ENCODE measurements at regions not wholly inside any gene's neighbourhood (a gene's known extent, or its start where the extent isn't known, plus 50 kb on each side); places are given as distances from the start of the nearest gene placed in this dataset.
"Not testable (repeated sequence)": the region's sequence is repeated elsewhere in the genome, so short reads cannot be mapped to it uniquely, and the experiment has no call there.

DNA sequence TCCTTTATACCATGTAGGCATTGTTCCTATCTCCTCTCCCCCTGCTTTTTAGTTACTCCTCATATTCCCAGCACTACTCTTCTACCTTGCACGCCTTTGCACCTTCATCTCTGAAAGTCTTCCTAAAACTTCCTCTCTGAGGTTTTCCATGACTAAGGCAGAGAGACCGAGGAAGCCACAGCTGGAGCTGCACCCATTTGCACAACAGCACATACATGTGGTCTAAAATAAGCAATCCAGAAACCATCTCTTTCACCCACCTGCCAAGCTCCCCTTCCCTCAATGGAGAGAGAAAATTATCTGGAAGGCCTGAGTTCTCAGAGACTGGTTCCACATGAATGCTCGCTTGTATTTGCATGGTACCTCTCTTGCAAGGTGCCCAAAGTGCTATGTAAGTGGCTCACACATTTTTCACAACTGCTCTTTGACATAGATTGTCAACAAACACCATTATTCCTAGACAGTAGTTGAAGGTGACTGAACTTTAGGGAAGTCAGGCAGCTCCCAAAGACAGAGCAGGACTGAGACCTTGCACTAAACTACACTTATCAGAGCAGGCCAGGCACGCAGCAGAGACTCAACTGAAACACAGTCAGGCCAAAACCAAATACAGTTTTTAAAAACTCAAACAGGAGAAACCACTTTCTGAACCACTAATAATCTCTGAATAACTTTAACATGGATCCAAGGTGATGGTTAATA lies 313.2 kb downstream of the TFAP2A start:
- no peak for DNase-seq

DNA sequence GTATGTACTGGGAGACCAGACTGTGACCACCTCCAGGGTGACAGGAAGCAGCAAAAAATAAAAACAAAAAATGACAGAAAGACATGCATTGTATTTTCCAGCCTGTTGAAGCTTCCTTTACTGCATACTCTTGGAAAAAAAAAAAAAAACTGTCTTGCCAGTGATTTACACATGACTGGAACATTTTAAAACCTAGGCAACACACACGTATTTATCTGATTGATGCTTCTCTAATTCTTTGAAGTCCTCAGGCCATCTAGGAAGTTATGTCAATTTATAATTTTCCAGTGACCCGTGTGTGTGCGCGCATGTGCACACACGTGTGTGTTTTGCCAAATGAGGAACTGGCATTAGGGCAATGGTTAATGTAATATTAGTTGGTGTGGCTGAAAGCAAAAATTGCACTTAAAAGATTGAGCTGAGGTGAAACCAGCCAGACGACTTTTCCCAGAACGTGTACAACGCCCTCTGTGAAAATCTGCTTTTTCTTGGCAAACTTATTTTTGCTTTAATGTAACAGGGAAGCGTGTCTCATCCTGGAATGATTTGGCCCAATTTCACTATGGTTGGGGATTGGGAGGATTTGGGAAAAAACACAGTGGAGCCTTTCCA lies 315.2 kb downstream of the TFAP2A start:
- no peak for DNase-seq

DNA sequence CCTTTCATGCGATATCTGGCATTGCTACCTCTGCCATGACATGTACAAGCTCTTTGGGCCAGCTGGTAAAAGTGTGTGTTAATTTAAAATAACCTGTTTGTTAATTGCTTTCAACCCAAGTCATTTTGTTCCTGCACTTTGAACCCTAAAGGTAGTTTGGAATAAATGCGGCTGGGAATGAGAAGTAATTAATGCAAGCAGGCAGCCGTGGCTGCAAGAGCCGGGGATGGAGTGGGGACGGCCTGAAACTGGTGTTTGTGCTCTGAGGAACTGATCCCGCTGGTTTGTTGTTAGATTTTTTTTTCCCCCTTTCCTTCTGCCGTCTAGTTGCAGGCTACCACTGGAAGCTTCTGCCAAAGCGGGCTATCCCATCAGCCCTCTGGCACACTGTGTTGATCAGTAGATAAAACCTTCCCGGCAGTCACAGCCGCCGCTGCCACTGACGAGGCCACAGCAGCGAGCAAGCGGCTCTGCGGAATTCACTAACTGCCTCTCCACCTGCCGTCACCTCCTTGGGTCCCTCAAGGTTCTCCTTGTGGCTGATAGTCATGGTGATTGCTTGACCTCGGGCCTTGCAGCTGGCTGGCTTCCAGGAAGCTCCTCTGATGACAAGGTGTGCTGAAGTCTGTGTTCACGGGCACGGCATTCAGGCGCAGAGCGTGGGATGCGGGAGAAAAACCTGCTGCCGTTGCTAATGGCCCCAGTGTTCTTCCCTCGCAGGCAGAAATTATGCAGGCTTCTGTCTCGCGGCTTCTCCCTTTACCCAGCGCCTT lies 315.9 kb downstream of the TFAP2A start:
- DNase-seq, result no peak

DNA sequence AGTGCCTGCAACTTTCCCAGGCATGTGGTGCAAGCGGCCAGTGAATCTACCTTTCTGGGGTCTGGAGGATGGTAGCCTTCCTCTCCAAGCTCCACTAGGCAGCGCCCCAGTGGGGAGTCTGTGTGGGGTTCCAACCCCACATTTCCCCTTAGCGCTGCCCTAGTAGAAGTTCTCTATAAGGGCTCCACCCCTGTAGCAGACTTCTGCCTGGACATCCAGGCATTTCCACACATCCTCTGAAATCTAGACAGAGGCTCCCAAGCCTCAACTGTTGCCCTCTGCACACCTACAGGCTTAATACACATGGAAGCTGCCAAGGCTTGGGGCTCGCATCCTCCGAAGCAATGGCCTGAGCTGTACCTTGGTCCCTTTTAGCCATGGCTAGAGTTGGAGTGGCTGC lies 321.6 kb downstream of the TFAP2A start:
- no peak for DNase-seq

DNA sequence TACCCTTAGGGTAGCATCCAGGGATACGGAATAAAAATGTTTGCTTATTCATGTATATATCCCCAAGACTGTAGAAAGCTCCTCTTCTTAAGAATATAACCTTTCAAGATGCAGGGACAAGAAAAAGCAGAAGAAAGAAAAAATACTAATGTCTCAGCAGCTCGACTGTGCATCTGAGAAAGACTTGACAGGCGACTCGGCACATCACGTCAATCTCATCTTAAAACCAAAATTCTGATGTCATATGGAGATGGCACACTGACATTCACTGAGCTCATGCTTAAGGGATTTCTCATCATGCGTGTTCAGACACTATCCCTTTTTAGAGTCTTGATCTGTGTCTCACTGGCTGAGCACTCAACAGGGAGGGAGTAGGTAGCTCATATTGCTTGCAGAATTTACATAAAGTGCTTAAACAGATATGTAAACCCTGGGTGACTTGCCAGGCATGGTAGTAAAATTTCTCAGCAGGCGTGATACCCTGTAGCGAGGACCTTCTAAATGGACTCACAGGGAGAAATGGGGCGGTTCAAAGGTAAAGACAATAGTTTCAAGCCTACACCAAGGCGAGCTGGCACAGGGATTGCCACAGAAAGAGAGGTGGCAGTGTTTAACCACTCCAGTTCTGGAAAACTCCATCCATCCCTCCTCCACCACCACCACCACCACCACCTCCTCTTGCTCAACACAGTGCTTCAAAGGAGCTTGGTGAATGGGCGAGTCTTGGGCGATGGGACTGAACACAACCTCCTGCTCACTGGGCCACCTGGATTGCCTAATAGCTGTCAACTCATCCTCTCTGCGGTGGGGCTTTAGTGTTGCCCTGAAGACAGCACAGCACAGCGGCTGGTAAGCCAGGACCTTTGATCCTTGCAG lies 330.5 kb downstream of the TFAP2A start:
- no peak for DNase-seq

DNA sequence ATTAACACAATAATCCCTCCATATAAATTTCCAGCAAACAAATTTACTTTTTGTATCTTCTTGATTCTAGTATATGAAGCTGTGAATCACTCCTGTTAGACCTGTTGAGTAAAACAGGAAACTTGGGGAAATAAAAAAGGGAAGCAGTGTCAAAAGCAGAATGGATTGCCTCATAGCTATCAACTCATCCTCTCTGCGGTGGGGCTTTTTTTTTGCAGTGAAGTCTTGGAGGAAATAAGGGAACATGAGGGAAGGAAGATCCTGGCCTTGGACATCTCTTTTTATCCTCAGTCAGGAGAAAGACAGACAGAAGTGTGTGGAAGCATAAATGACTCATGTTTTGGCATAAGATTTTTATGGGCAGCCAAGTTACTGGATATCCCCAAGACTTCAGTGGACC lies 332.5 kb downstream of the TFAP2A start:
- no peak for DNase-seq

DNA sequence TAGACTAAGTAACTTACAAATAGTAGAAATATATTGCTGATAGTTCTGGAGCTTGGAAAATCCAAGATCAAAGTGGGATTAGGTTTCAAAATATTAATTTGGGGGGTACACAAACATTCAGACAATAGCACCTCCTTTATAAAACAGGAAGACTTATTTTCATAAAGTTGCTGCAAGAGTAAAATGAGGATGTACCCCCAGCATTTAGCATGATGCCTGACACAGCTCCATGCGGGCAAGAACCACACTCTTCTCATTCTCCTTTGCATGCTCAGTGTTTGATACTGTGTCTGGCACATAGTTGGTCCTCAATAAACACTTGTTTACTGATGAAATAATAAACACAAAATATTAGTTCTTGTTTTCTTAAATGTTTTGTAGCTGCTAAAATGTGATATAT lies 332.9 kb downstream of the TFAP2A start:
- DNase-seq, result no peak

DNA sequence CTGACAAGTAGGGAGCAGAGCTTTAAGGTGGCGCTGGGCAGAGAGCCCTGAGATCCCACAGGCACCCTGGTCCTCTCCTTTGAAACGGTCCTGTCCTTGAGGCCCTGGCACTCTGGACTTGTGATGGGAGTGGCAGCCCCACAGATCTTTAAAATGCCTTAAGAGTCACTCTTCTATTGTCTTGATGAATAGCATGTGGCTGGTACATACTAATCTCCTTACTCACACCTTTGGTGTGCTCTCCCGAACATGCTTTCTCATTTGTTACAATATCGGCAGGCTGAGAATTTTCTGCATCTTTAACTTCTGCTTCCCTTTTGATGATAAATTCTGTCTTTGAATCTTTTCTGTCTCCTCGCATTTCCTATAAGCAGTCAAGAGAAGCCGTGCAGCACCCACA lies 333.8 kb downstream of the TFAP2A start:
- no peak for DNase-seq

DNA sequence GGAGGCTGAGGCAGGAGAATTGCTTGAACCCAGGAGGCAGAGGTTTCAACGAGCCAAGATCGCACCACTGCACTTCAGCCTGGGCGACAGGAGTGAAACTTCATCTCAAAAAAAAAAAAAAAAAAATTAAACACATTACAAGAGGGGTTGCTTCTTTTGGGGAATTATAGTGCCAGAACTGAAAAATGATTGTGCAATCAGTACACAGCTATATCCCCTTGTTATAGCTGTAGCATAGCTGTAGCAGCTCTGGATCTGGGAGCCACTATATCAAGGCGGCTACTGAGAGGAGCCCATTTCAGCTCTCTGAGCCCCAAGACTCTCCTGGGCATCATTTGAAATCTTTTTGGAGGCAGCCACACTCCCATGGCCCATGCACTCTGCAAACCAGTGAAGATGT lies 334.3 kb downstream of the TFAP2A start:
- DNase-seq, result no peak

DNA sequence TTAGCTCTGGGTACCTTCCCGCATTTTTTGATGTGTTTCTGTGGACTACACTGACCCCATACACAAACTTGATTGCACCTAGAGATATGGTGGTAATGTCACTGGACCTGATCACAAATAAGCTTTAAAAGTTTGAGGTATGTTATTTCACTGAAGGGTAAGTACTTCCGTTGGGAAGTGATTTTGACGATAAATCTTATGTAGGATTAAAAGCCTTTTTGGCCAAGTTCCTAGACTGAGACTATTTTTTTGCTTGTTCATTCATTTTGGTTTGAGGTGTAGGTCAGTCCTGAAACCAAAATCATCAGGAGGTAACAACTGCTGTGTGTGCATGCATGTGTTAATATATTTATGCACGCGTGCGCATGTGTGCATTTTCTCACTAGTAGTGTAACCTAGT lies 336.3 kb downstream of the TFAP2A start:
- DNase-seq, result no peak

DNA sequence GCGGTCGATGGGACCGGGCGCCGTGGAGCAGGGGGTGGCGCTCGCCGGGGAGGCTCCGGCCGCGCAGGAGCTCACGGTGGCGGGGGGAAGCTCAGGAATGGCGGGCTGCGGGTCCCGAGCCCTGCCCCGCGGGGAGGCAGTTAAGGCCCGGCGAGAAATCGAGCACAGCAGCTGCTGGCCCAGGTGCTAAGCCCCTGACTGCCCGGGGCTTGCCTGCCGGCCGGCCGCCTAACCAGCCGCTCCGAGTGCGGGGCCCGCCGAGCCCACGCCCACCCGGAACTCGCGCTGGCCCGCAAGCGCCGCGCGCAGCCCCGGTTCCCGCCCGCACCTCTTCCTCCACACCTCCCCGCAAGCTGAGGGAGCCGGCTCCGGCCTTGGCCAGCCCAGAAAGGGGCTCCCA lies 340.1 kb downstream of the TFAP2A start:
- not testable (repeated sequence) for DNase-seq

DNA sequence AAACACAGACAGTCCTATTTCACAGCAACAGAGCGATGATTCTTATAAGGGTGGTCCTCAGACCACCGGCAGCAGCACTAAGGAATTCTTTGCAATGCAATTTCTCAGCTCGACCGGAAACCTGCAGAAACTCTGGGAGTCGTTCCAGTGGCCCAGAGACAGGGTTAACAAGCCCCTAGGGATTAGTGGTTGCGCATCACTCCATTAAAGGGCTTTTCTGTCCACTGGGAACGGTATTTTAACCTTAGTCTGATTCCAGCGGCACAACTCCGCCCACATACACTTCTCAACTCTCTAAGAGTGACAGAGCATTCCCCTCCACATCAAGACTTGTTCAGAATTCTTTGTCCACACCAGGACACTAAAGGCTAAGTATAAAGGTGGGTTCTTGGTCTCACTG lies 341.5 kb downstream of the TFAP2A start:
- no peak for DNase-seq

DNA sequence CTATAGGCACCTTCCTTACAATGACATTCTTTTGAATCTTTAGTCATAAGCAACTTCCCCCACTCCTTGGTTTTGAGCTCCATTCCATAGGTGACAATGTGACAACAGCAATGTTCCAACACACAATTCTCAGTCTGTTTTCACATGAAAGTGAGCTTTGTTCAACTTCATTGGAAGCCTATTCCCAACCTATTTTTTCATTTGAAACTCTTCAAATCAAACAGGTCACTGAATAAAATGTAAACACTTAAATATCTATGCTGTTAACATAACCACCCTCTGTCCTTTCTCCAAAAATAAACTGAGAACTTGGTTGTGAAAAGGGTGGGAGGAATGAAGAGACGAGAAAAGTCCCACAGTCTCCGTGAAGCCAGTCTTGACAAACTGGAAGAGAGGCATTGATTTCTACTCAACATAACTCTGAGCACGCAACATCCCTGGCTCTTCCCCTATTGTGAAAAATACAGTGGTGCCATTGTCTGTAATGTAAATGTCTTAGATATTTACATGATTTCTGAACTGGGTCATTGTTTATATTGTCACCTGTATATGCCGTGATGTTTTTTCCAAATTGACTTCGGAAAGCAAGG lies 343.1 kb downstream of the TFAP2A start:
- no peak for DNase-seq

DNA sequence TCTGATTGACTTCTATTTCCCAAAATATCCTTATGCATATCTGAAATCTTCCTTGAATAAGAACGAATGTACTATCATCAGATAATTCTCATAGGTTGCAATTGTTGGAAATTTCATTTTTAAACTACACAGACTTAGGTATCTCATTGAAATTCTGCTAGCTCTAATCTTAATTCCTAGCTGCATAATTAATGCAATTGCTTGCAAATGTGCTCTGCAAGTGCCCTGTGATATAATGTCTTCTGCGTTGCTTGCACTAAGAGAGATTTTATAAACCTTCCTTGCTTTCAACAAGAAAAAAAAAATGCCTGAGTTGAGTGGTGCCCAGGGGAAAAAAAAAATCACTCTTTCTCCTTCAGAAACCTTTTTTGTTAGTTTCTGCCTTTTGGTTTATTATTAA lies 354.9 kb downstream of the TFAP2A start:
- DNase-seq, result no peak

DNA sequence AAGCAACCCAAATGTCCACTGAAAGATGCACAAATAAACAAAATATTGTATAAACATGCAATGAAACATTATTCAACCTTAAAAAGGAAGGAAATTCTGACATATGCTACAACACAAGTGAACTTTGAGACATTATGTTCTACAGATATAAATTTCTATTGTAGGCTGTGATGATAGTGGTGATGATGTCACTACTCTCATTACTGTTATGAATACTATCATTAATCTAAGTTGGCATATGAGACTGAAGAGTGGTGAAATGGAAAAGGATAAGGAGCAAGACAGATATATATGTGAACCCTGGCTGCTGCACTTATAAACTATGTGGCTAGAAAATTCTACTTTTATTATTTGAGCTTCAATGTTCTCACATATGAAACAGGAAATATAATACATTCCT lies 360.2 kb downstream of the TFAP2A start:
- DNase-seq, result no peak

DNA sequence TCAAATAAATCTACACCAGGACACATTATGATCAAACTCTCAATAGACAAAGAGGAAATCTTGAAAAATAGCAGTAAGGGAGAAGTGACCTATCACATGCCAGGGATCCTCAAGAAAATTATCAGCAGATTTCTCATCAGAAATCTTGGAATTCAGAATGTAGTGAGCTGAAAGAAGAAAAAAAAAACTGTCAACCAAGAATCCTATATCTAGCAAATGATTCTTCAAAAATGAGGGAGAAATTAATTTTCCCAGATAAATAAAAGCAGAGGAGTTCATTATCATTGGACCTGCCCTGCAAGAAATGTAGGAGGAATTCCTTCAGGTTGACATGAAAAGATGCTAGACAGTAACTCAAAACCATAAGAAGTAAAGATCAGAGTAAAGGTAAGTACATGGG lies 363.6 kb downstream of the TFAP2A start:
- no peak for DNase-seq

DNA sequence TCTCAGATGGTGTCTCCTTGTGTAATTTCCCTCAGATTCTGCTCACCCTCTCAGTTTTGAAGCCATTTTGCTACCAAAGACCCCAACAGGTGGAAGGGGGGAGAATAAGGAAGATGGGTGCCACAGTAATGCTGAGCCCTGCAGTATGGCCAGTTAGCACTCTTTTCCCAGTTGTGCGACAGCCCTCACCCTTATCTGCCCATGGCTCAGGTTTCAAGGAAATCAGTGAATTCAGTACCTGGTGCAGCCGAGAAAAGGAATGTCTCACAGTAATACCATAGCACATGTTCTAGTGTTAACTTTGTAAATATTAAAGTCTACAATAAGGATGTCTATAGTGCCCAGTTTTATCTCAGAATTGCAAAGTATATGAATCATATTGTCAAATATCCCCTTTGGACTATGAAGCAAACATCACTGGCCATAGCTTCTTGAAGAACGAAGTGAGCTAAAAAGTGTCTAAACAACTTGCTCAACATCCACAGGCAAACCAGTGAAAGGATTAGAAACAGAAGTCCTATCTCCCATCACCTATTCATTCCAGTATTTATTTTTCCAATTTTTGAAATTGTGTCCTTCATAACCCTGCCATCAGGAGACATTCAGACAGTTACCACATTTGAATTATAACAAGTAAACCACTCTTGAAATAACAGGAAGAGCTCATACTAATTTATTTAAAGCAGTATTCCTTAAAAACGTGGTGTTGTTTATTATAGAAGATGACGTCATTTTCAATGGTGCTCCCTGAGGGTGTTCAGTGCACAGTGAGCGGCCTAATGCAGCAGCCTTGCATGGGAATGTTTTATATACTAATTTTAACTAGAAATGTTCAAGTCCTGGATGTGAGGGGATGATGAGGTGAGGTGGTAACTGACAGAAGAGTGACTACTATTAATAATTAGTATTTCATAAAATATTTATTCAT lies 366.2 kb downstream of the TFAP2A start:
- no peak for DNase-seq

DNA sequence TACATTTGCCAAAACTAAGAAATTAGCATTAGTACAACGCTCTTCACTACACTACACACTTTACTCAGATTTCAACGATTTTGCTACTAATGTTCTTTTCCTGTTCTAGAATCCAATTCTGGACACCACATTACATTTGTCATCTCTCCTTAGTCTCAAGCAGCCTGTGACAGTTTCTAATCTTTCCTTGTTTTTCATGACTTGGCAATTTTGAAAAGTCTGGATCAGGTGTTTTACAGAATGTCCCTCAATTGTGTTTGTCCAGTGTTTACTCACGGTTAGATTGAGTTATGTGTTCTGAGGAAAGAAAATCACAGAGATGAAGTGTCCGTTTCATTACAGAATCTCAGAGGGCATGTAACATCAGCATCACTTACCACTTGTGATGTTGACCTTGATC lies 372.6 kb downstream of the TFAP2A start:
- no peak for DNase-seq

DNA sequence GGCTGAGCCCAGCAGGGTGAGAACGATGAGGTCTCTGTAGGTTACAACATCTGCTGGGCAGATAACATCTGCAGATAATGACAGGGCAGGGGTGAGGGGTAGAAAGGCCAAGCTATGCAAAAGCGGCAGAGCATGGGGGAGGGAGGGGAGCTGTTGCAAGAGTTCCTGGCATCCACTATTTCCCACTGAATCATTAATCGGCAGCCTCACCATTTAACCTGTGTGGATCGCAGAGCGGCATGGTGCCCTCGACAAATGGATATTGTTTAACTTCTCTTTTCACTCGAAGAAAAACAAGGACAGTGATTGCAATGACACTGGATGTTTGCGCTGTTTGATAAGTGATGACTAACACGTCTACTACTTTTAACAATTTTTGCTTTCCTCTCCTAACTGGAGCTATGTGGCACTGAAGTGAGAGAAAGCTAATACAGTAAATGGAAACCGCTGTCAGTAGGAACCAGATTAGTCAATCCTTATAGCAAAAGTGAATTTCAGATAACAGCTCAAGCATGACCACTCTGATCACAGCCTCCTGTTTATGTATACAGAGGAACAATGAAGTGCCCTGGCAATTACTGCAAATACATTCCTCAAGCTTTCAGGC lies 381.5 kb downstream of the TFAP2A start:
- DNase-seq, result no peak

DNA sequence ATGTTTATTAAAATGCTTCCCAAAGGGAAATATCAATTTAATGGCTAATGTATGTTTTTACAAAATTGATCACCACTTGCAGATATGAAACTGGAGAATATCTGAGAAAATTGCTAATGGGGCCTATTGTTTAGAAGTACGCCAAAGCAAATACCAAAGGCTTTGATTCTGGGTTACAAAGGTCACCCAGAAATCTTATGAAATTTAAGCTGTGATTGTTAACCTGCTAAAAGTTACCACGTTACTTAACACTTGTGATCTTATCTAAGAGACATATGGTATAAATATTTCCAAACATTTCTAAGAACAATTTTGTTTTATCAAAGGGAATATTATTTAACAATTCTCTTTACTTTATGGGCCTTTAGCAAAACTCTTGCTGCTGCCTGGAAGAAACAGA lies 383.3 kb downstream of the TFAP2A start:
- no peak for DNase-seq

DNA sequence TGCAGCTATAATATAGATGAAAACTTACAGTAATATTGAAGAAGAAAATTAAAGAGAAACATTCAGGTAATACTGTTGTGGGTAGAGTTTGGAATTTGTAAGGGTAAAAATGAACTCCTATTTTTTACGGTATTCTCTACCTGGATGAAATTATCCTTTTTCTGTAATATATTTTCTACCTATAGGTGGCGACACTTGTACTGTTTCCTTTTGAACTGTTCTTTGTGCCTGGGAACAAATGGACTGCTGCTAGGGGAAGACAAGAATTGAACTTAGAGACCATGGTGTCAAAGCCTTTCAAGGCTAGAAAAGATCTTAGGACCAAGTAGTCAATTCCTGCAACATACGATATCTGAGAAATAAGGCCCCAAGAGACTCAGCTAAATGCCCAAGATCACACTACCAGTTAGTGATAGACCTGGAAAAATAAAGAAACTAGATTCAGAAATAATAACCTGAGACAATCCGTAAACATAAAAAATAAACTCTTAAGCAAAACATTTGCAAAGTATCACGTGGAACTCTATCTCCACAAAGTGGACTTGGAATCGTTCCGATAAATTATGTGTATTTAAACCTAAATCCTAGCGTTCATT lies 383.8 kb downstream of the TFAP2A start:
- no peak for DNase-seq
